HL-60 (cell line): ENCODE measurements at regions not wholly inside any gene's neighbourhood (a gene's known extent, or its start where the extent isn't known, plus 50 kb on each side); places are given as distances from the start of the nearest gene placed in this dataset.

Experiments
- POLR2AphosphoS5 ChIP-seq: IDR thresholded peaks from 2 replicates; pipeline ENCODE4 v1.6.1; 2012; ENCODE audit warnings: low read depth
- TF ChIP-seq, protein P1 (sequence below): IDR thresholded peaks from one replicate; pipeline ENCODE4 v1.5.1; 2011; ENCODE audit warnings: low read length, control low read depth, inconsistent platforms; ENCODE audit not compliant: insufficient read depth

DNA sequence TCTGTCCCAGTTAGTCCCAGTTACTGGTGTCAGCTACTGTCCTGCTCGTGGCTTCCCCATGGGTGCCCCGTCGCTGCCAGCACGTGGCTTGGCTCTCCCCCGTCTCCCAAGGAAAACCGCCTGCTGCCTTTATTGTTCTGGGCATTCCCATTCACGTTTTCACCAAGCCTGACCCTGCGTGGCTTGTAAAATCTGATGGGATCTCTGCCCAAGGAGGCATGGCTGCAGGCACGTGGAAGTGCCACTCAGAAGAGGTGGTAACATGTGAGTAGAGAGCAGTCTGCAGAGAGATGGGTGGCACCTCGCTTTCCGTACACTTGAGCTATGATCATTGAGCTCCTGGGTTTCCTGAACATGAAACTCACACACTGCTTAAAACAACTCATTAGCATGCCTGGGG lies 429.2 kb upstream of the KLF4 start:
- TF ChIP-seq POLR2AphosphoS5, result no peak
- TF ChIP-seq, protein P1, sequence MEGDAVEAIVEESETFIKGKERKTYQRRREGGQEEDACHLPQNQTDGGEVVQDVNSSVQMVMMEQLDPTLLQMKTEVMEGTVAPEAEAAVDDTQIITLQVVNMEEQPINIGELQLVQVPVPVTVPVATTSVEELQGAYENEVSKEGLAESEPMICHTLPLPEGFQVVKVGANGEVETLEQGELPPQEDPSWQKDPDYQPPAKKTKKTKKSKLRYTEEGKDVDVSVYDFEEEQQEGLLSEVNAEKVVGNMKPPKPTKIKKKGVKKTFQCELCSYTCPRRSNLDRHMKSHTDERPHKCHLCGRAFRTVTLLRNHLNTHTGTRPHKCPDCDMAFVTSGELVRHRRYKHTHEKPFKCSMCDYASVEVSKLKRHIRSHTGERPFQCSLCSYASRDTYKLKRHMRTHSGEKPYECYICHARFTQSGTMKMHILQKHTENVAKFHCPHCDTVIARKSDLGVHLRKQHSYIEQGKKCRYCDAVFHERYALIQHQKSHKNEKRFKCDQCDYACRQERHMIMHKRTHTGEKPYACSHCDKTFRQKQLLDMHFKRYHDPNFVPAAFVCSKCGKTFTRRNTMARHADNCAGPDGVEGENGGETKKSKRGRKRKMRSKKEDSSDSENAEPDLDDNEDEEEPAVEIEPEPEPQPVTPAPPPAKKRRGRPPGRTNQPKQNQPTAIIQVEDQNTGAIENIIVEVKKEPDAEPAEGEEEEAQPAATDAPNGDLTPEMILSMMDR, result no peak
